ENCODE measurements at regions not wholly inside any gene's neighbourhood (a gene's known extent, or its start where the extent isn't known, plus 50 kb on each side); places are given as distances from the start of the nearest gene placed in this dataset.
"Not testable (repeated sequence)": the region's sequence is repeated elsewhere in the genome, so short reads cannot be mapped to it uniquely, and the experiment has no call there.

DNA sequence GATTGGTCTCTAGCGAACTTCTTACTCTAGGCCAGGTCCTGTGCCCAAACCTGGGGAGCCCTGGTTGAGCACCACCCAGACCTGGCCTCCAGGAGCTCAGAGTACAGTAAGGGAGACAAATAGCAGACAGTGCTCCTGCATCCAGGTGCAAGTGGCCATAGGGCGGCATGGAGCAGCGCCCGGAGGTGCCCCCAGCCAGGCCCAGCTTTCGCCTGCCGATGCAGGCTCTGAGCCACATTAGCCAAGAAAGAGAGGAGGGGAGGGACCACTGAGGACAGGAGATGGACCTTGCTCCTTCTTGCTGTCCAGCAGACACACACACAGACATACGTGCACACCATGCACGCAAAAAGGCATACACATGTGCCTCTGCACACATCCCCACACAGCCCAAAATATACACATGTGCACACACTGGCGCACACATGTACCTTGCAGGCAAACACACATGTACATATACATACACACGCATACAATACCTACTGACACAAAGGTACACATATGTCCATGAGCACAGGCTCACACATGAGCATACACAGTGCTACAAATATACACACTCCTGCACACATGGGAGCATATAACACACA is 68.7 kb upstream of the FGF3 start:
- no peak for DNase-seq

GRCh38 chr11:69888483-69889181 is 69.4 kb upstream of the FGF3 start:
- peak; percentile 58 for DNase-seq

DNA sequence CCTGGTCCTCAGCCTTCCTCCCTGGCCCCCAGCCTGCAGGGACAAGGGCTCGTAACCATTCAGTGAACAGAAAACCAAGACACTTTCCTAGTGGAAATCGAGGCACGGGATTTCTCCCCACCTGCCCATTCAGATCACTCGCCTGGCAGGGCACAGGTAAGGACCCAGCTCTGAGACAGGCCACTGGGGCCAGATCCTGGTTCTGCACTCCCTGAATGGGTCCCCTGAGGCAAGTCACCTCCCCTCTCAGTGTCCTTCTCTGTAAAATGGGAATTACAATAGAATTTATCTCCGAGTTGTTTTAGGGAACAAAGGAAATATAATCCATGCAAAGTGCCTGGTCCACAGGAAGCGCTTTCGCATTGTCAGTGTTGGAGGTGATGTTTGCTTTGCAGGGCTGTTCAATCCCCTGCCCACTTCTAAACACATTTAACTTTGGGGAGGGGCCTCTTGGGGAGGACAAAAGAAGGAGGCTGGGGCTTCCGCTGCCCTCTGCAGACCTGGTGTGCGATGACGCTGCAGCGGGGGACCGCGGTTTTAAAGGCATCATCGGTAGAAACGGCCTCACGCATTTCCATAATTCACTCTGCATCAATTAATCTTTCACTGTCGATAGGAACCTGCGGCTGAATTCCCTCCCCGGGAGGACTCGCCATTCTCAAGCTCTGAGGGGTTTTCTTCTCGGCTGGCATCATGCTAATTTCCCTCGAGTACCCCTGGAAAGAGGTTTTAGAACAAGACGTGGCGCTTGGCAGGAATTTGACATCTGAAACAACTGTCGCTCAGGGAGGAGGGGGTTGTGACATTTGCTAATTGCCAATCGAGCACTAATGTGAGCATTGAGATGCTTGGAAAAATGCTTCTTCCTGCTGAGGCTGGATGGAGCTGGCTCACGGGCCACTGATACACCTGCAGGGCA is 70.4 kb upstream of the FGF3 start:
- no peak for DNase-seq

DNA sequence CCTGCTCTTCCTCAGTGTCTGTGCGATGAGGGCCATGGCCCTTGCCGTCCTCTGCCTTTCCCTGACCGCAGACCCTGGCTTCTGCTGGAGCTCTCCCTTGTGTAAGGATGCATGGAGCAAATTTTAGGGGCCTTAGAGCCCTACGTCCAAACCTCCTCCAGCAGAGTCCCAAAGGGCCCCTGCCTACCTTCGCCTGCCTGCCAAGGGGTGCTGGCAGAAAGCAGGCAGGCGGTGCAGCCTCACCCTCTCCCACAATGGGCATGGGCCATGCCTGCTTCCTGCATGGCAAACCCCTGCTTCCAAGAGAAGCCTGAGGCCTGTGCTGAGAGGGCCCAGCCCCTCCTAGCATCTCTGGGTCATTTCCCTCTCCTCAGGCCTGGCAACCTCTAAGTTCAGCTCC is 71.3 kb upstream of the FGF3 start:
- no peak for DNase-seq

DNA sequence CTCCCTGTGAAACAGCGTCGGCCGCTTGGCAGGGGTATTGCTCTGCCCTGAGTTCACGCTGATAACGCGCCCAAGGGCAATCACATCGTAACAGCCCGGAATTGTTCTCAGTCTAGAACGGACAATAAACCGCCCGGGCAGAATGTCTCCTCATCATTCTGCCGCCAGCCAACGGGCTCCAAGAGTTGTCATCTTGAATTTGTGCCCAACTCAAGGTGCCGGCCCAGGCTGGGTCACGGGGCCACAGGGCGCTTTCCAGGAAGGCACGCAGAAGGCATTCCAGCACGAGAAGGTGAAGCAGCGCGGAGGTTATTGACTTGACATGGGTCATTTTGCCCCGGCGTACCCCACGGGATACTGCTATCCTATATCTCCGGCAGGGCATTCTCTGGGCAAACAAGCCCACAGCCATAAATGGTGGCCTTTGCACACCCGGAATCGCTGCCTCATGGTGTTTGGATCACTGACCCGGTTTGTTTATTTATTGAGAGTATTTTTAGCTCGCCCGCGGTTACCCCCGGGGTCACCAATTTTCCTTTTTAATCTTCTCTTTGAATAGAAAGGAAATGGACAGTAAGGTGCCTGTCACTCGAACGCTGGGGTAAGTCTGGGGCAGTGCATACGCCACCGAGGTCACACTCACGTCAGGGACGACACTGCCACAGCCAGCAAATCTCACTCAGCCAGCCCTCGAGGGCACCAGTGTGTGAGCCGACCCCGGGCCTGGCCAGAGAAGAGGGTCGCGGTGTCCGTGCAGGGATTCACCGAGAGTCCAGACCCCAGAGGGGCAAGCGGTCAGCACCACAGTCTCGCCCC is 72.4 kb upstream of the FGF3 start:
- DNase-seq, result no peak

DNA sequence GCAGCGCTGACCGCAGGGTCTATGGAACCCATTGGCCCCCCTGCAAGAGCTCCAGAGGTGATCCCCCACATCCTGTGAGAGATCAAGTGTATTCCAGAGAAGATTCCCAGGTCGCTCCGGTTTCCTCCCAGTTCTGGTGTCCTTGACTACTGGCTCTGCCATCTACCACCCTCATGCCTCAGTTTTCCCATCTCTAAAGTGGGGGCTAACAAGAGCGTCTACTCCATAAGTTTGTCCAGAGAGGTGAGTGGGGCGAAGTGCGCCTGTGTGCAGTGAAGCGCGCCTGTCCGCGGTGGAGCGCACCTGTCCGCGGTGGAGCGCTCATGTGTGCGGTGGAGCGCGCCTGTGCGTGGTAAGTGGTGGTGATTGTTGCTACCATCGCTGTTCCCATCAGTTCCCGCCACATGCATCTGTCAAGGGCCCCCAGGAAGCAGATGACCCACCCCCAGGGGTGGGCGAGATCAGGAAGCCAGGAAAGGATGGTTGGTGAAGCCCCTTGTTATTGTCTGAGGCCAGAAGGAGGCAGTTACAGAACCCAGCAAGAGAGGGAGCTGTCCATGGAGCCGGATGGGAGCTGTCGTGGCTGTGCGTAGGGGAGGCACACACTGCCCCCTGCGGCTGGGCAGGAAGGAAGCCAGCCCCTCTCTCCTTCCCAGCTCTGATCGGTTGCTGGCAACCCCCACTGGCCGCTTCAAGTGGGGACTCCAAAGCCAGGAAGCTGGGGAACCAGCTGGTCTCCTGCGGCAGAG is 73.2 kb upstream of the FGF3 start:
- no peak for DNase-seq

GRCh38 chr11:69892986-69893555 is 73.9 kb upstream of the FGF3 start:
- DNase-seq, result no peak

DNA sequence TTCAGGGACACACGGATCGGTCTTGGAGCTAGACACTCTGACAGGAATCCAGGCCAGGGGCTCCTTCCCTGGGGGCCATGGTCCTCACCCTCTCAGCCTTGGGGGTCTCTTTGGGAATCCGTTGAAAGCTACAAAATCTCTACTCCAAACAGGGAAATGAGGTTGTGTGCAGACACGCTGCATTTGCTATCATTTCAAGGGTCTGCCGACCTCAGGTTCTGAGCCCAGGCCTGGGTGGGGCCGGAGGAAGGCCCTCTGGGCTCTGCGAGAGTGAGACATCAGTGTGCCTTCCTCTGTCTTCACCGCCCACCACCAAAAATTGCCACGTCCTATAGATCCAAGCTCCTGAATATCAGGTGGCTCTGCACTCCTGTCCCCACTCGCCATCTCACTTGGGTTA is 74.4 kb upstream of the FGF3 start:
- DNase-seq, result no peak

DNA sequence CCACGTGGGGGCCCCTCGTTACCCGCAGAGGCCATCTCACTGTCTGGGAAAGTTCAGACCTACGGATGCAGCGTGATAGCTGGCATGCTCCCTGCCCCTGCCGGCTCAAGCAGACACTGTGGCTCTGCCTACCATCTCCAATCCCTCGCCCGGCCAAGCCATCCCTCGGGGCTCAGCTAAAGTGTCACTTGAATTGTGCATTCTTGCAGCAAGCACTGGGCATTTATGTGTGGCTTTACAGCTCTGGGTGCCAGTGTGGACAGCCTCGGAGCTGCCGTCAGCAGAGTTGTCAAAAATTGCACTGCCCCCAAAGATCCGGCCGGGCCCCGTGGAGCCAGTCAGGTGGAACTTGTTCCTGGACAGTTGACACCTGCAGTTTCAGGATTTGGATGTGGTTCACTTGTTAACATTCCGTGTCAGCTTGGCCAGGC is 75.0 kb upstream of the FGF3 start:
- DNase-seq, result no peak

DNA sequence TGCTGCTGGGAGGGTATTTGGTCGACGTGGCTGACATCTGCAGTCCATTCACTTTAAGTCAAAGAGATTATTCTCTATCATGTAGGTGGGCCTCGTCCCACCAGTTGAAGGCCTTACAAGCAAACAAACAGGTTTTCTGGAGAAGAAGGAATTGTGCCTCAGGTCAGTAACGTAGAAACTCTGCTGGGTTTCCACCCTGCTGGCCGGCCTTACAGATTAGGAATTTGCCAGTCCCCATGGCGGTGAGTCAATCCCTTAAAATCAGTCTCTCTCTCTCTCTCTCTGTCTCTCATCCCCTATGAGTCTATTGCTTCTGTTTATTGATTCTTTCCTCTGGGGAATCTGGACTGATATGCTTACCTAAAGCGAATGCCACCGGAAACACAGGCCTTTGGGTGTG is 75.4 kb upstream of the FGF3 start:
- DNase-seq, result no peak

DNA sequence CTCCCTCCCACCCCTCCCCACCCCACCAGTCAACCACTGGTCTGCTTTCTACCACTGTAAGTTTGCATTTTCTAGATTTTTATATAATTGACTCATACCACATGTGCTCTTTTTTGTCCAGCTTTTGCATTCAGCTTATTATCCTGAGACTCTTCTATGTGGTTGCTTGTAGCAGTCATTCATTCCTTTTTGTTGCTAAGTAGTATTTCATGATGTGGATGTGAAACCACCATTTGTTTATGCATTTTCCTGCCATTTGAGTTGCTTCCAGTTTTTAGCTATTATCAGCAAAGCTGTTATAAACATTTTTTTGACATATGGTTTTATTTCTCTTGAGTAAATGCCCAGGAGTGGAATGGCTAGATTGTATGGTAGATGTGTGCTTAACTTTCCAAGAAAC is 77.0 kb upstream of the FGF3 start:
- DNase-seq, result no peak

- DNase-seq, result no peak
Measured at GRCh38 chr11:69898123-69898522, 78.9 kb upstream of the FGF3 start.

- no peak for DNase-seq
Measured at GRCh38 chr11:69899957-69900821, 81.0 kb upstream of the FGF3 start.

GRCh38 chr11:69900822-69901302 is 81.6 kb upstream of the FGF3 start:
- not testable (repeated sequence) for DNase-seq

DNA sequence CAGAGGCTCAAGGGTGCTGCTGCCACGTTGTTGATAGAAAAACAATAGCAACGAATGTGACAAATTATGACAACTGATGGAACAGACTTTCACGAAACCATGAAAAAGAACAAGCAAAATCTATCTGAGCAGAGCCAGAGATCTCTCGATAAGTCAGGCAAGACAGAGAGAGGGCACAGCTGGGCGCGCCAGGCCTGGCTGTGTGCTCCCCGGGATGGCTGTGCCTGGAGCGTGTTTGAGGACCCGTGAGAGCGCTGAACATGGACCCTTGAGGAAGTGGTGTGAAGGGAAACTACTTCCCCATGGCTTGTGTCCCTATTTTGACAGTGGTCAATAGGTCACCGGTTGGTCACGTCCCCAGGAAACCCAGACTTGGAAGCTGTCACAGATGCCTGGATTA is 83.1 kb upstream of the FGF3 start:
- no peak for DNase-seq

GRCh38 chr11:69903211-69903610 is 84.0 kb upstream of the FGF3 start:
- no peak for DNase-seq

DNA sequence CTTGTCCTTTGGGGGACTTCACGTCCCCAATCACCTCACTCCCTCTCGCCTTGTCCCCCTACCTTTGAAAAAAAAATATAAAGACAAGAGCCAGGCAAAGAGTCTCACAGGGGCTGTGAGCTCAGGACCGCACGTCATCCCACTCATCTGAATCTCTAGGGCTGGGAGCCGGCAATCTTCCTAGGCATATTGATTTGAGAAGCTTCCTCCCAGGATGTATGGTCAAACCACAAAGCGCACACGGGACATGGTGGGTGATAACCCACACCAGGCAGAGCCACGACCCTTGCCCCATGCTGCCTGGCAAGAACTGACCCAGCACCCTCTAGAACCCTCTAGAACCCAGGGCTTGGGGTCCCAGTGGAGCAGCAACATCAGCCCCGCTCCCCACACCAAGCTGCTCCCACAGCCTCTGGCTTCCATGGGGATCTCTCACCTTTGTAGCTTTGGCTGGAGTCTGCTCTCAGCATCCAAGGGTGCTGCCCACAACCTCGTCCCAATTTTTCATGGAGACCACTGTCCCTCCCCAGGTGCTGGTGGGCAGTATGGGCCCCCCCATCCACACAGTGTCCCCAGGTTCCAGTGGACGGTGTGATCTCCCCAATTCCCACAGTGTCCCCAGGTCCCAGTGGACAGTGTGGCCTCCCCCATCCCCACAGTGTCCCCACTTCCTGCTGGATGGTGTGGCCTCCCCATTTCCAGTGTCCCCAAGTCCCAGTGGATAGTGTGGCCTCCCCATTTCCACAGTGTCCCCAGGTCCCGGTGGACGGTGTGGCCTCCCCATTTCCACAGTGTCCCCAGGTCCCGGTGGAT is 85.2 kb upstream of the FGF3 start:
- DNase-seq, result no peak

DNA sequence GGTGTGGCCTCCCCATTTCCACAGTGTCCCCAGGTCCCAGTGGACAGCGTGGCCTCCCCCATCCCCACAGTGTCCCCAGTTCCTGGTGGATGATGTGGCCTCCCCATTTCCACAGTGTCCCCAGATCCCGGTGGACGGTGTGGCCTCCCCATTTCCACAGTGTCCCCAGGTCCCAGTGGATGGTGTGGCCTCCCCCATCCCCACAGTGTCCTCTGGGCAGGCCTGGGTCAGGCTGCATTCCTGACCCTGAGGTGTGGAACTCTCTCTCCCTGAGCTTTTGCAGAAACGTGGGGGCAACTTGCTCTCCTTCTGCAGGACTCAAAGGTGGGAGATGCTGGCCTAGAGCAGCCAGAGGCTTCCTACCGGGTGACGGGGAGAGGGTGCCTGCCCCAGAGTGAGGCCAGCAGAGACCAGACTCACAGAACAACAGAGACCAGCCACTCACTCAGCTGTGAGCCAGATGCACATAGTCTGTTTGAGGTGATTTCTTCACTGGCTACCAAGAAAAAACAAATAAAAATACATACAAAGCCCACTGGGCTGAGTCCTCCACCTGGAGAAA is 85.8 kb upstream of the FGF3 start:
- DNase-seq, result no peak

Measured in NCI-H2227 treated with DMSO at 0.1 percent for 48 hours (cell line).